ENCODE measurements at regions not wholly inside any gene's neighbourhood (a gene's known extent, or its start where the extent isn't known, plus 50 kb on each side); places are given as distances from the start of the nearest gene placed in this dataset.

DNA sequence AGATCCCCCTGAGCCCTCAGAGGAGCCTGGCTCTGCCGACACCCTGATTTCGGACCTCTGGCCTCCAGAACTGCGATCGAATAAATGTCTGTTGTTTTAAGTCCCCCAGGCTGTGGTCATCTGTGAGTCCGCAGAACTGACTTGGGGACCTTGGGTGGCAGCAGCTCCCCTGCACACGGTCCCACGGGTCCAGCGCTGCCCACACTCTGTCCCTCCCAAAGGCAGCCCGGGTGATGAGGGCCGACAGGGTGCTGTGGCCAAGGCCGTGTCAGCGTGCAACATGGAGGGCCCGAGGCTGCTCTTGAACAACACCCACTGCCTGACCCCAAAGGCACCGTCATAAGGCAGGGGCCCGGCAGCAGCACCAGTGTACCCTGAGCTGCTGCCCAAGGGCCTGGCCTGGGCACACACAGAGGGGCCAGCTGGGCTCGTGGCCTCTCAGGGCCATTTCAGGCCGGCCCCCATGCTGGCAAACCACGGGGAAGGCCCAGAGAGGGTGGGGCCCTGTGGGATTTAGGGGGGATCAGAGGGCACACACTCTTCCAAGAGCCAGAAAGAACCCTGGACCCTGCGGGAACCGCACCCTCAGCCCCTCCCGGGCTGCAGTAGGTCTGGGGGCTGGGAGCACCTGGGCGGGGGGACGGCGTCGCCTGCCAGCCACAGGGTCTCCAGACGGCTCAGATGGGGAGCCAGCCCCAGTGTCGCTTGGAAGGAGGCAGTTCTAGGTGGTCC, 77.1 kb upstream of the PRR5 start:
- H3K36me3 ChIP-seq: no peaks in the 10 kb centered on the region
- H3K27me3 ChIP-seq: peaks cover 35% of the 10 kb centered on the region
- H3K79me2 ChIP-seq (ENCODE audit: low read depth): no peaks in the 10 kb centered on the region
- Mint-ChIP-seq H3K36me3 (no peaks in the 10 kb centered on the region), H3K4me1 (peaks cover 37% of the 10 kb centered on the region), H3K9me3 (no peaks in the 10 kb centered on the region), H3K4me3 (no peak overlapping the region), H3K27ac (no peak overlapping the region), H3K27me3 (ENCODE audit: insufficient read depth, low read depth) (peaks cover 10% of the 10 kb centered on the region)
- no peak for DNase-seq (ENCODE audit: low spot score)
- H3K4me1 ChIP-seq: peaks cover 26% of the 10 kb centered on the region
- no peak overlapping the region for H2AFZ ChIP-seq (replicated peaks)
- no peak overlapping the region for H3K4me2 ChIP-seq
- no peak overlapping the region for H3K27ac ChIP-seq
- no peak for TF ChIP-seq EZH2 (IDR thresholded peaks at IDR 0.05)
- TF ChIP-seq, protein P1, sequence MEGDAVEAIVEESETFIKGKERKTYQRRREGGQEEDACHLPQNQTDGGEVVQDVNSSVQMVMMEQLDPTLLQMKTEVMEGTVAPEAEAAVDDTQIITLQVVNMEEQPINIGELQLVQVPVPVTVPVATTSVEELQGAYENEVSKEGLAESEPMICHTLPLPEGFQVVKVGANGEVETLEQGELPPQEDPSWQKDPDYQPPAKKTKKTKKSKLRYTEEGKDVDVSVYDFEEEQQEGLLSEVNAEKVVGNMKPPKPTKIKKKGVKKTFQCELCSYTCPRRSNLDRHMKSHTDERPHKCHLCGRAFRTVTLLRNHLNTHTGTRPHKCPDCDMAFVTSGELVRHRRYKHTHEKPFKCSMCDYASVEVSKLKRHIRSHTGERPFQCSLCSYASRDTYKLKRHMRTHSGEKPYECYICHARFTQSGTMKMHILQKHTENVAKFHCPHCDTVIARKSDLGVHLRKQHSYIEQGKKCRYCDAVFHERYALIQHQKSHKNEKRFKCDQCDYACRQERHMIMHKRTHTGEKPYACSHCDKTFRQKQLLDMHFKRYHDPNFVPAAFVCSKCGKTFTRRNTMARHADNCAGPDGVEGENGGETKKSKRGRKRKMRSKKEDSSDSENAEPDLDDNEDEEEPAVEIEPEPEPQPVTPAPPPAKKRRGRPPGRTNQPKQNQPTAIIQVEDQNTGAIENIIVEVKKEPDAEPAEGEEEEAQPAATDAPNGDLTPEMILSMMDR (IDR thresholded peaks at IDR 0.05): no peak
- no peak for TF ChIP-seq EZH2phosphoT487 (IDR thresholded peaks at IDR 0.05)
- no peaks in the 10 kb centered on the region for H4K20me1 ChIP-seq (ENCODE audit: low read depth)
- no peak overlapping the region for H3K9ac ChIP-seq
- H3K9me3 ChIP-seq (ENCODE audit: low read depth): no peaks in the 10 kb centered on the region
- H3F3A ChIP-seq (ENCODE audit: low read depth): peaks cover 11% of the 10 kb centered on the region
- no peak overlapping the region for H3K4me3 ChIP-seq

DNA sequence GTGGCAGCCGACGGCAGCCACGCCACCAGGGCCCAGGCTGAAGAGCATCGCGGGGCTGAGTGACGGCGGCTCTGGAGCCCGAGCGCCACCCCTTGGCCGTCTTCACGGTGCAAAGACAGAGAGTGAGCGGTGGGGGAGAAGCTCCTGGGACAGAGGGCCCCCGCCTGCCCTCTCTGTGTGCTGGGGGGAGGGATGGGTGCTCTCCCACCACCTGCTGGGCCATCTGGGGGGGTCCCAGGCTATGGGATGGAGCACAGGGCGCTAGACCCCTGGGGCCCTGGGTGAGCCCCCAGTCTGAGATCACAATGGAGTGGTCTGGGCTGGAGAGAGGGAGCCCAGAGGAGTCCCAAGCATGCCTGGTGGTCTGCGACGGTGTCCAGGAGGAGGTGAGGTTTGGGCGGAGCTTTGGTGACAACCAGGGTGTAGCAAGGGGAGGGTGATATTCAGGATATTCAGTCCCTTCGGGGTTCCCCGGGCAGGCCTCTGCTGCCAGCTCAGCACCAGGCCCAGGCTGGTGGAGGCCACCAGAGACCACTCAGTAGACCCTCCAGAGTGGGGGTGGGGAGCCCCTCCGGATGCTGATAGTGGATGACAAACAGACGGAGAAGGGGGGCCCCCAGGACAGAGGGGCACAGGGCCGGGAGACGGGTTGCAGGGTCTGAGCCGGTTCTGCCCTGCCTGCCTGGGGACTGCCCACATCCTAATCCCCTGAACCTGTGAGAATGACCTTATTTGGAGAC, 78.1 kb upstream of the PRR5 start:
- no peaks in the 10 kb centered on the region for H3K9me3 Mint-ChIP-seq
- H3K27me3 ChIP-seq: peaks cover 26% of the 10 kb centered on the region

DNA sequence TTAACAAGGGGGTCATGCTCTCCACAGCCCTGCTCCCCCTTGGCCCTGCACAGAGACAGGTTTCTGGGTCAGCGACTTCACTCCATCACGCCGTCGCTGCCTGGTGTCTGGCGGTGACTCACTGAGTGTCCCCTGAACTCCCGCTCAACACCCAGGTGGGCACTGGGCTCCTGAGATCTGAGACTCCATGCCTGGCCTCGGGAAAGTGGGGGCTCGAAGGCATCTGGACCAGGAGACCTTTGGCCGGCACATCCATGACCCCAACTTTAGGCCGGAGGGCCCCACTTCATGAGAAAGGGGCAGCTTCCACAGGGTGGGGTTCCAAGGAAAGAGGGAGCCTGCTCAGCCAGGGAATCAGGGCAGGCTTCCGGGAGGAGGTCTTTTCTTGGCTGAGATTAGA, 79.3 kb upstream of the PRR5 start:
- H3K27ac ChIP-seq: no peak overlapping the region
- no peak overlapping the region for H3K4me3 ChIP-seq
- H3K9ac ChIP-seq: no peak overlapping the region
- H2AFZ ChIP-seq (replicated peaks): no peak overlapping the region
- H3K4me2 ChIP-seq: peak overlapping the region; percentile 50
- TF ChIP-seq EZH2 (IDR thresholded peaks at IDR 0.05): no peak
- no peak for TF ChIP-seq EZH2phosphoT487 (IDR thresholded peaks at IDR 0.05)
- TF ChIP-seq, protein P1 (IDR thresholded peaks at IDR 0.05): no peak
- H3K4me3 Mint-ChIP-seq: peak overlapping the region; percentile 14
- H4K20me1 ChIP-seq (ENCODE audit: low read depth): no peaks in the 10 kb centered on the region
- peaks cover 4% of the 10 kb centered on the region for H3K27me3 Mint-ChIP-seq (ENCODE audit: insufficient read depth, low read depth)
- no peaks in the 10 kb centered on the region for H3K9me3 Mint-ChIP-seq
- H3K27ac Mint-ChIP-seq: peak overlapping the region; percentile 32
- DNase-seq (ENCODE audit: low spot score): no peak
- peaks cover 37% of the 10 kb centered on the region for H3K4me1 Mint-ChIP-seq
- no peaks in the 10 kb centered on the region for H3K36me3 Mint-ChIP-seq
- no peaks in the 10 kb centered on the region for H3K36me3 ChIP-seq
- H3K27me3 ChIP-seq: peaks cover 14% of the 10 kb centered on the region
- H3K9me3 ChIP-seq (ENCODE audit: low read depth): no peaks in the 10 kb centered on the region
- H3F3A ChIP-seq (ENCODE audit: low read depth): peaks cover 11% of the 10 kb centered on the region
- no peaks in the 10 kb centered on the region for H3K79me2 ChIP-seq (ENCODE audit: low read depth)
- peaks cover 26% of the 10 kb centered on the region for H3K4me1 ChIP-seq

More for the DNA sequence above, 78.1 kb upstream of the PRR5 start:
- H4K20me1 ChIP-seq (ENCODE audit: low read depth): no peaks in the 10 kb centered on the region
- H3K4me2 ChIP-seq: no peak overlapping the region
- H3K4me1 ChIP-seq: peaks cover 26% of the 10 kb centered on the region
- H3K4me3 ChIP-seq: no peak overlapping the region
- H3K36me3 ChIP-seq: no peaks in the 10 kb centered on the region
- no peak overlapping the region for H3K27ac ChIP-seq
- H3K79me2 ChIP-seq (ENCODE audit: low read depth): no peaks in the 10 kb centered on the region
- no peak for TF ChIP-seq EZH2phosphoT487 (IDR thresholded peaks at IDR 0.05)
- TF ChIP-seq, protein P1 (IDR thresholded peaks at IDR 0.05): peak; percentile 66
- TF ChIP-seq EZH2 (IDR thresholded peaks at IDR 0.05): no peak
- H3K9ac ChIP-seq: no peak overlapping the region
- H3F3A ChIP-seq (ENCODE audit: low read depth): peaks cover 11% of the 10 kb centered on the region
- DNase-seq (ENCODE audit: low spot score): peak; percentile 72
- peak overlapping the region; percentile 91 for H3K27ac Mint-ChIP-seq
- H2AFZ ChIP-seq (replicated peaks): peak overlapping the region; percentile 40
- H3K27me3 Mint-ChIP-seq (ENCODE audit: insufficient read depth, low read depth): peaks cover 5% of the 10 kb centered on the region
- H3K36me3 Mint-ChIP-seq: no peaks in the 10 kb centered on the region
- peak overlapping the region; percentile 41 for H3K4me3 Mint-ChIP-seq
- H3K4me1 Mint-ChIP-seq: peaks cover 37% of the 10 kb centered on the region
- H3K9me3 ChIP-seq (ENCODE audit: low read depth): no peaks in the 10 kb centered on the region
